ENCODE measurements at regions not wholly inside any gene's neighbourhood (a gene's known extent, or its start where the extent isn't known, plus 50 kb on each side); places are given as distances from the start of the nearest gene placed in this dataset.
"Not testable (repeated sequence)": the region's sequence is repeated elsewhere in the genome, so short reads cannot be mapped to it uniquely, and the experiment has no call there.

- Histone ChIP-seq H3K4me2 (ENCODE audit: unreplicated experiment) (no peak overlapping the region), H3K4me3 (no peak overlapping the region), H3K27me3 (replicated peaks; ENCODE audit: insufficient read depth) (no peaks in the 10 kb centered on the region), H3K36me3 (ENCODE audit: low read depth) (no peaks in the 10 kb centered on the region), H3K9me3 (ENCODE audit: low read depth) (no peaks in the 10 kb centered on the region), H2AFZ (no peak overlapping the region), H3K4me1 (ENCODE audit: insufficient read depth) (peaks cover 10% of the 10 kb centered on the region; the same call in 1 of the 2 replicates), H3K9ac (no peak overlapping the region), H4K20me1 (ENCODE audit: insufficient read depth) (no peaks in the 10 kb centered on the region), H3K27ac (no peak overlapping the region), H3F3A (ENCODE audit: insufficient read depth) (0 out of 2 replicates have a peak, but pooled peaks cover 4% of the 10 kb centered on the region), H3K9me2 (ENCODE audit: insufficient read depth) (no peaks in the 10 kb centered on the region), H3K79me2 (ENCODE audit: insufficient read depth) (no peaks in the 10 kb centered on the region)
- DNase-seq = no peak
- in situ Hi-C loops (cut with MboI) = no loop called here
- 51 to 72% methylated on average over 2 of the region's 2 CpGs for WGBS, 2 experiments (ENCODE audit: low coverage in 1 of 2, low lambda C conversion rate in 2 of 2, missing lambda C conversion rate in 2 of 2)
- TF ChIP-seq EZH2 (IDR thresholded peaks at IDR 0.05; ENCODE audit: insufficient read depth, poor library complexity, severe bottlenecking) = no peak
- TF ChIP-seq EZH2phosphoT487 (IDR thresholded peaks at IDR 0.05; ENCODE audit: insufficient read depth, low read depth) = no peak
These were observed 299.6 kb downstream of the PAX3 start for GRCh38 chr2:221999166-221999565.

GRCh38 chr2:221997683-221998082 is 301.1 kb downstream of the PAX3 start:
- no peaks in the 10 kb centered on the region for H3K79me2 ChIP-seq (ENCODE audit: insufficient read depth)
- in situ Hi-C loops (cut with MboI) = no loop called here
- H3K4me2 ChIP-seq (ENCODE audit: unreplicated experiment) = no peak overlapping the region
- TF ChIP-seq EZH2 (IDR thresholded peaks at IDR 0.05; ENCODE audit: insufficient read depth, poor library complexity, severe bottlenecking) = no peak
- TF ChIP-seq EZH2phosphoT487 (IDR thresholded peaks at IDR 0.05; ENCODE audit: insufficient read depth, low read depth) = no peak
- DNase-seq = no peak
- H3F3A ChIP-seq (ENCODE audit: insufficient read depth) = 0 out of 2 replicates have a peak, but pooled peaks cover 4% of the 10 kb centered on the region
- H4K20me1 ChIP-seq (ENCODE audit: insufficient read depth) = no peaks in the 10 kb centered on the region
- no peak overlapping the region for H3K9ac ChIP-seq
- H3K4me3 ChIP-seq = no peak overlapping the region
- no peaks in the 10 kb centered on the region for H3K9me3 ChIP-seq (ENCODE audit: low read depth)
- H3K27ac ChIP-seq = no peak overlapping the region
- WGBS, 2 experiments (ENCODE audit: low coverage in 1 of 2, low lambda C conversion rate in 2 of 2, missing lambda C conversion rate in 2 of 2) = 73 to 81% methylated on average over 1 of the region's 1 CpG
- H3K9me2 ChIP-seq (ENCODE audit: insufficient read depth) = no peaks in the 10 kb centered on the region
- no peak overlapping the region for H2AFZ ChIP-seq
- peaks cover 10% of the 10 kb centered on the region; the same call in 1 of the 2 replicates for H3K4me1 ChIP-seq (ENCODE audit: insufficient read depth)
- H3K27me3 ChIP-seq (replicated peaks; ENCODE audit: insufficient read depth) = no peaks in the 10 kb centered on the region
- no peaks in the 10 kb centered on the region for H3K36me3 ChIP-seq (ENCODE audit: low read depth)

DNA sequence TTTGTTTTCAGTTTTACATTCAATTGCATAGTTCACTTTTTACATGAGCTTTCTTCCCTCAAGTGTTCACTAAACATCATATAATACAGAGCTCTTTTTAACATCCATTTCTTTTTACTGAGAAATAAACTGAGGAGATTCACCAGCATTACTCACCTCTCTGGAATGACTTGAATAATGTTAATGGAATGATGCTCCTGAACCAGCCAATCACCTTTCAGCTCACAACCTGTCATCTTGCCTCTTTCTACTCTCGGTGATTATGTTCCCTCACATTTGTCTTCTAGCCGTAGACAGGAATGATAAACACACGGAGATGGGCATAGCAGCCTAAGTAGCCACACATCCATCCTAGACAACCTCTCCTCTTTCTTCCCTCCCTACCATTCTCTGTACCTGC is 301.7 kb downstream of the PAX3 start:
- peaks cover 10% of the 10 kb centered on the region; the same call in 1 of the 2 replicates for H3K4me1 ChIP-seq (ENCODE audit: insufficient read depth)
- no peaks in the 10 kb centered on the region for H4K20me1 ChIP-seq (ENCODE audit: insufficient read depth)
- no peak overlapping the region for H2AFZ ChIP-seq
- no peak overlapping the region for H3K27ac ChIP-seq
- no peaks in the 10 kb centered on the region for H3K36me3 ChIP-seq (ENCODE audit: low read depth)
- no peaks in the 10 kb centered on the region for H3K9me2 ChIP-seq (ENCODE audit: insufficient read depth)
- no peaks in the 10 kb centered on the region for H3K27me3 ChIP-seq (replicated peaks; ENCODE audit: insufficient read depth)
- no peak overlapping the region for H3K4me3 ChIP-seq
- peak; percentile 55 for DNase-seq
- H3K4me2 ChIP-seq (ENCODE audit: unreplicated experiment) = peak overlapping the region; percentile 18
- H3F3A ChIP-seq (ENCODE audit: insufficient read depth) = 0 out of 2 replicates have a peak, but pooled peaks cover 4% of the 10 kb centered on the region
- no peaks in the 10 kb centered on the region for H3K9me3 ChIP-seq (ENCODE audit: low read depth)
- no peaks in the 10 kb centered on the region for H3K79me2 ChIP-seq (ENCODE audit: insufficient read depth)
- 17 to 20% methylated on average over 3 of the region's 3 CpGs for WGBS, 2 experiments (ENCODE audit: low coverage in 1 of 2, low lambda C conversion rate in 2 of 2, missing lambda C conversion rate in 2 of 2)
- H3K9ac ChIP-seq = no peak overlapping the region
- TF ChIP-seq EZH2phosphoT487 (IDR thresholded peaks at IDR 0.05; ENCODE audit: insufficient read depth, low read depth) (no peak), EZH2 (IDR thresholded peaks at IDR 0.05; ENCODE audit: insufficient read depth, poor library complexity, severe bottlenecking) (no peak)
- in situ Hi-C loops (cut with MboI) = no loop called here

- no peak overlapping the region for H3K27ac ChIP-seq
- H3K9me2 ChIP-seq (ENCODE audit: insufficient read depth) = no peaks in the 10 kb centered on the region
- TF ChIP-seq EZH2 (IDR thresholded peaks at IDR 0.05; ENCODE audit: insufficient read depth, poor library complexity, severe bottlenecking) = no peak
- no peak for TF ChIP-seq EZH2phosphoT487 (IDR thresholded peaks at IDR 0.05; ENCODE audit: insufficient read depth, low read depth)
- no peak for DNase-seq
- no peak overlapping the region for H3K4me3 ChIP-seq
- H4K20me1 ChIP-seq (ENCODE audit: insufficient read depth) = no peaks in the 10 kb centered on the region
- H3K9ac ChIP-seq = no peak overlapping the region
- 0 out of 2 replicates have a peak, but pooled peaks cover 2% of the 10 kb centered on the region for H3F3A ChIP-seq (ENCODE audit: insufficient read depth)
- 66 to 70% methylated on average over 7 of the region's 7 CpGs for WGBS, 2 experiments (ENCODE audit: low coverage in 1 of 2, low lambda C conversion rate in 2 of 2, missing lambda C conversion rate in 2 of 2)
- in situ Hi-C loops (cut with MboI) = no loop called here
- no peaks in the 10 kb centered on the region for H3K27me3 ChIP-seq (replicated peaks; ENCODE audit: insufficient read depth)
- peaks cover 10% of the 10 kb centered on the region; the same call in 1 of the 2 replicates for H3K4me1 ChIP-seq (ENCODE audit: insufficient read depth)
- H3K4me2 ChIP-seq (ENCODE audit: unreplicated experiment) = no peak overlapping the region
- no peaks in the 10 kb centered on the region for H3K9me3 ChIP-seq (ENCODE audit: low read depth)
- H3K36me3 ChIP-seq (ENCODE audit: low read depth) = no peaks in the 10 kb centered on the region
- H2AFZ ChIP-seq = no peak overlapping the region
- H3K79me2 ChIP-seq (ENCODE audit: insufficient read depth) = no peaks in the 10 kb centered on the region
These were observed 303.9 kb downstream of the PAX3 start for GRCh38 chr2:221994926-221995325.

- DNase-seq; H3K36me3 ChIP-seq (ENCODE audit: low read depth); H3K9me2 ChIP-seq (ENCODE audit: insufficient read depth); in situ Hi-C loops (cut with MboI); H4K20me1 ChIP-seq (ENCODE audit: insufficient read depth); H3F3A ChIP-seq (ENCODE audit: insufficient read depth); H3K27me3 ChIP-seq (replicated peaks; ENCODE audit: insufficient read depth); H3K79me2 ChIP-seq (ENCODE audit: insufficient read depth); H3K27ac ChIP-seq; H3K9me3 ChIP-seq (ENCODE audit: low read depth); H3K4me3 ChIP-seq; H2AFZ ChIP-seq; H3K9ac ChIP-seq; H3K4me2 ChIP-seq (ENCODE audit: unreplicated experiment); H3K4me1 ChIP-seq (ENCODE audit: insufficient read depth): not testable (repeated sequence)
- WGBS, 2 experiments (ENCODE audit: low coverage in 1 of 2, low lambda C conversion rate in 2 of 2, missing lambda C conversion rate in 2 of 2) = 47 to 53% methylated on average over 7 to 10 of the region's 13 CpGs
These were observed 314.4 kb downstream of the PAX3 start for GRCh38 chr2:221984376-221984775.
